ENCODE measurements at regions not wholly inside any gene's neighbourhood (a gene's known extent, or its start where the extent isn't known, plus 50 kb on each side); places are given as distances from the start of the nearest gene placed in this dataset.

- TF ChIP-seq, protein P1, sequence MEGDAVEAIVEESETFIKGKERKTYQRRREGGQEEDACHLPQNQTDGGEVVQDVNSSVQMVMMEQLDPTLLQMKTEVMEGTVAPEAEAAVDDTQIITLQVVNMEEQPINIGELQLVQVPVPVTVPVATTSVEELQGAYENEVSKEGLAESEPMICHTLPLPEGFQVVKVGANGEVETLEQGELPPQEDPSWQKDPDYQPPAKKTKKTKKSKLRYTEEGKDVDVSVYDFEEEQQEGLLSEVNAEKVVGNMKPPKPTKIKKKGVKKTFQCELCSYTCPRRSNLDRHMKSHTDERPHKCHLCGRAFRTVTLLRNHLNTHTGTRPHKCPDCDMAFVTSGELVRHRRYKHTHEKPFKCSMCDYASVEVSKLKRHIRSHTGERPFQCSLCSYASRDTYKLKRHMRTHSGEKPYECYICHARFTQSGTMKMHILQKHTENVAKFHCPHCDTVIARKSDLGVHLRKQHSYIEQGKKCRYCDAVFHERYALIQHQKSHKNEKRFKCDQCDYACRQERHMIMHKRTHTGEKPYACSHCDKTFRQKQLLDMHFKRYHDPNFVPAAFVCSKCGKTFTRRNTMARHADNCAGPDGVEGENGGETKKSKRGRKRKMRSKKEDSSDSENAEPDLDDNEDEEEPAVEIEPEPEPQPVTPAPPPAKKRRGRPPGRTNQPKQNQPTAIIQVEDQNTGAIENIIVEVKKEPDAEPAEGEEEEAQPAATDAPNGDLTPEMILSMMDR (IDR thresholded peaks at IDR 0.05 in 2 of 3, conservative IDR thresholded peaks at IDR 0.05 in 1 of 3; ENCODE audit: borderline replicate concordance in 1 of 3, insufficient read depth in 1 of 3, low read depth in 2 of 3, low read length in 2 of 3): no peak
- TF ChIP-seq POLR2AphosphoS5 (IDR thresholded peaks at IDR 0.05; ENCODE audit: low read depth, low read length): no peak
- no peak for TF ChIP-seq CBX3 (IDR thresholded peaks at IDR 0.05; ENCODE audit: low read depth)
- TF ChIP-seq POLR2A (IDR thresholded peaks at IDR 0.05; ENCODE audit: borderline replicate concordance, extremely low read depth, insufficient read depth, insufficient read length): no peak
- TF ChIP-seq EGR1 (IDR thresholded peaks at IDR 0.05; ENCODE audit: low read depth): no peak
- TF ChIP-seq MAX (IDR thresholded peaks at IDR 0.05): no peak
- no peak for TF ChIP-seq EZH2 (IDR thresholded peaks at IDR 0.05)
Observed at GRCh38 chr6:126824226-126824625, 294.2 kb upstream of the RSPO3 start.
